Ovary (tissue), 7 donors: ENCODE measurements at regions not wholly inside any gene's neighbourhood (a gene's known extent, or its start where the extent isn't known, plus 50 kb on each side); places are given as distances from the start of the nearest gene placed in this dataset.

Source experiments
- DNase-seq, 5 donors: peaks; one replicate each; pipeline ENCODE4 v3.0.0-alpha.2; 2019 to 2020
- H3K27ac ChIP-seq, 2 donors: fragments of 200-600 bp; one replicate each; pipeline versions ENCODE4 v1.5.1 to v1.8.0; 2019 to 2022
- H3K27me3 ChIP-seq: fragments of 200-600 bp; one replicate; pipeline ENCODE4 v1.8.0; 2022
- H3K36me3 ChIP-seq: fragments of 200-600 bp; sonication (generic); one replicate; pipeline ENCODE4 v1.5.1; 2019
- H3K4me1 ChIP-seq: one replicate; pipeline ENCODE4 v1.8.1; 2013; ENCODE audit warnings: mild to moderate bottlenecking, moderate library complexity; ENCODE audit not compliant: insufficient read depth
- H3K4me3 ChIP-seq: fragments of 200-600 bp; sonication (generic); one replicate; pipeline ENCODE4 v1.5.1; 2017
- H3K9me3 ChIP-seq, 2 donors: fragments of 200-600 bp in 1 of 2; sonication (generic) in 1 of 2; one replicate each; pipeline versions ENCODE4 v1.5.1 to v1.8.1; 2013 to 2019; ENCODE audit warnings: mild to moderate bottlenecking in 1 of 2, moderate library complexity in 1 of 2
- CTCF ChIP-seq, 3 donors: fragments of 450-650 bp in 2 of 3; fragments of 200-600 bp in 1 of 3; IDR thresholded peaks; one replicate each; pipeline versions ENCODE4 v1.5.1 to v1.8.0; 2016 to 2022; ENCODE audit warnings: antibody characterized with exemption in 3 of 3, mild to moderate bottlenecking in 1 of 3
- EP300 ChIP-seq: sonication (generic); formaldehyde crosslinking; IDR thresholded peaks from one replicate; pipeline ENCODE4 v1.6.1; 2017; ENCODE audit warnings: antibody characterized with exemption
- POLR2A ChIP-seq: fragments of 450-650 bp; IDR thresholded peaks from one replicate; pipeline ENCODE4 v1.6.1; 2017; ENCODE audit warnings: antibody characterized with exemption, mild to moderate bottlenecking, moderate library complexity
- WGBS, 3 donors: extraction: QIAGEN DNeasy Blood & Tissue Kit in 1 of 3; methylation state at CpG; one replicate each; pipeline versions ENCODE4 v1.1.5 to v1.1.7; 2013 to 2017; 5-methylcytosine and 5-hydroxymethylcytosine counted together
- intact Hi-C, 4 donors: fragments of 100-400 bp; cut with DNase I; formaldehyde crosslinking; loops; one replicate each; pipeline versions ENCODE4 v1.11.0 to v1.15.1; 2022 to 2023
- donor health status: DM: no; HTN: no; CAD: no; lungs with moderate emphysema.
- donor health status: DM: no; HTN: no; CAD: no.
- donor health status: Bipolar disorder and iron deficiency.
- donor health status: DM: no; HTN: no; CAD: no.
- donor health status: DM: yes; HTN: yes; CAD: no.

DNA sequence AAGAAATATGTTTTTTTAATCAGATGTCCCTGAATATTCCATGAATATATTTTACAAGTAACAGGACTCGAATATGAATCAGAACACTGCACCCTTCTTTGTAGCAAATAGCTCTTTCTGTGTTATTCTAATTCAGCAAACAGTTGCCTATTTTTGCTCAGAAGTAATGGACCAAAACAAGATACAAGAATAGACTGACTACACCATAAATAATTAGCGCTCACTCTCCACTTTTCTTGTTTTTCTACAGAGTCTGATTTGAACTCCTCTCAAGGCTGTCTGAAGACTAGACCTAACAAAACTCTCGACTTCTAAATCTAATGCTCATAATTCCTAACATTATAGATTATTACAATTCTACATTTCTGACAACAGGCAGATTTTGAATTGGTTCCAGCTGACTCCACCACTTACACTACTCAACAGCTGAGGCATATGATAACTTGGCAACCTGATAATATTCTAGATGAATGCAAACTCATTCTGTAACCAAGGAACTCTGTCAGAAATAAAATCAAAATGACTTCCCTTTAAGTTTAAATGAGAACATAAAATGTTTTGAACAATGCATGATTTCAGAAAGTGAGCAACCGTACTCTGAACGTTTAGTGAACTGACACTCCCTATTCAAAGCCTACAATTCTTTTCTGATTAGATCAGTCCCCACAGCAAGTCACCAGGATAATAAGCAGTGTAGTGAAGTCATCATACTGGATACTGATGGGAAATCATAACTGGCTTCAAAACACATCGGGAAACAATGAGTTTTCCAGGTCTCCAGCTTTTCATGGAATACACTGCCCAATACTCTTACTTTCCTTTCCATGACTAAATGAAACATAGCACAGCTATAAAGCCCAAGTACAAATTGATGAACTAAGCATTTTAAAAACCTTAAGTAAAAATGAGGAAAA, 114.2 kb upstream of the BEND6 start:
- DNase-seq: no peak
- no peak overlapping the region for H3K27ac ChIP-seq
- no peaks in the 10 kb centered on the region for H3K36me3 ChIP-seq
- no peaks in the 10 kb centered on the region for H3K9me3 ChIP-seq
- peaks cover 4% of the 10 kb centered on the region for H3K4me1 ChIP-seq
- WGBS, 3 donors: 37 to 51% (median 47%) methylated on average over 6 of the region's 6 CpGs
- H3K27me3 ChIP-seq: no peaks in the 10 kb centered on the region
- intact Hi-C loops: loop anchor here in 2 of 4 donors (10.0 kb wide), 1 partner anchor 136 kb away; no protein-coding TSS in a partner anchor
- no peak overlapping the region for H3K4me3 ChIP-seq
- no peak for TF ChIP-seq POLR2A
- TF ChIP-seq CTCF (IDR thresholded peaks at IDR 0.05): no peak
- no peak for TF ChIP-seq EP300

- 85 to 88% (median 87%) methylated on average over 6 of the region's 6 CpGs for WGBS, 3 donors
- H3K27me3 ChIP-seq: no peaks in the 10 kb centered on the region
- peaks cover 4% of the 10 kb centered on the region for H3K4me1 ChIP-seq
- H3K4me3 ChIP-seq: no peak overlapping the region
- intact Hi-C loops: loop anchor here in 2 of 4 donors (10.0 kb wide), 1 partner anchor 135 kb away; no protein-coding TSS in a partner anchor
- H3K27ac ChIP-seq: no peak overlapping the region
- H3K9me3 ChIP-seq: no peaks in the 10 kb centered on the region
- no peak for TF ChIP-seq POLR2A
- TF ChIP-seq EP300: no peak
- no peak for TF ChIP-seq CTCF (IDR thresholded peaks at IDR 0.05)
- DNase-seq: no peak
- no peaks in the 10 kb centered on the region for H3K36me3 ChIP-seq
Observed at GRCh38 chr6:56839533-56840183, 115.2 kb upstream of the BEND6 start.

- no peak overlapping the region for H3K27ac ChIP-seq
- no peak overlapping the region for H3K4me3 ChIP-seq
- H3K36me3 ChIP-seq: no peaks in the 10 kb centered on the region
- no peaks in the 10 kb centered on the region for H3K27me3 ChIP-seq
- H3K4me1 ChIP-seq: peaks cover 4% of the 10 kb centered on the region
- no peak for DNase-seq
- no peaks in the 10 kb centered on the region for H3K9me3 ChIP-seq
- WGBS, 3 donors: 97 to 100% (median 100%) methylated on average over 1 of the region's 1 CpG
- TF ChIP-seq CTCF (IDR thresholded peaks at IDR 0.05) (no peak), POLR2A (no peak), EP300 (no peak)
- intact Hi-C loops: no loop called here
Observed at GRCh38 chr6:56838965-56839364, 115.9 kb upstream of the BEND6 start.

- H3K4me3 ChIP-seq: no peak overlapping the region
- no peak overlapping the region for H3K27ac ChIP-seq
- H3K27me3 ChIP-seq: no peaks in the 10 kb centered on the region
- no peaks in the 10 kb centered on the region for H3K9me3 ChIP-seq
- no peak for DNase-seq
- intact Hi-C loops: no loop called here
- TF ChIP-seq CTCF (IDR thresholded peaks at IDR 0.05) (no peak), EP300 (no peak), POLR2A (no peak)
- WGBS, 3 donors: 77 to 86% (median 85%) methylated on average over 2 of the region's 2 CpGs
- peaks cover 4% of the 10 kb centered on the region for H3K4me1 ChIP-seq
- H3K36me3 ChIP-seq: no peaks in the 10 kb centered on the region
Observed at GRCh38 chr6:56838016-56838555, 116.8 kb upstream of the BEND6 start.
